ENCODE measurements at regions not wholly inside any gene's neighbourhood (a gene's known extent, or its start where the extent isn't known, plus 50 kb on each side); places are given as distances from the start of the nearest gene placed in this dataset.
"Not testable (repeated sequence)": the region's sequence is repeated elsewhere in the genome, so short reads cannot be mapped to it uniquely, and the experiment has no call there.

DNA sequence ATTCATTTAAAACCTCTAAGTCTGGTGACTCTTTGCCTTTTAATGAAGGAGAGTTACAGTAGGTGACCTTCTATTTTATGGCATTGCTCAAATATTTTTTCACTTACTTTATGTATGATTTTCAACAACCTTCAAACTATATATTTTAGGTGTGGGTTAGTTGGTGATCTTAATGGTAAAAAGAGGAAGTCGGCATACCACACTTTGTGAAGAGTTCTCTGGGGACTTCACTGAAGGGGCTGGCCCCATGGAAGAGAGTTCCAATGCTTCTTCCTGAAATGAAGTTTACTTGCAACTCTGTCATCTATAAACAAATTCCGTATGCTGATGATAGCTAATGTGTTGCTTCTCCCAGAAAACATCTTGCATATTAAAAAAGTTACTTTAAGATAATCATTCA is 647.0 kb upstream of the SGO1 start:
- no peak for DNase-seq (ENCODE audit: low read depth in 2 of 2)
- Histone ChIP-seq H2AFZ (ENCODE audit: low read length) (no peak overlapping the region), H3K27ac (ENCODE audit: insufficient read depth, low read length) (no peak overlapping the region), H3K4me1 (ENCODE audit: control insufficient read depth, extremely low read depth, insufficient read depth, low read length) (no peaks in the 10 kb centered on the region), H3K79me2 (ENCODE audit: control insufficient read depth, insufficient read depth, low read length) (no peaks in the 10 kb centered on the region), H3K9me3 (ENCODE audit: control insufficient read depth, insufficient read depth, low read depth, low read length) (no peaks in the 10 kb centered on the region), H3K27me3 (ENCODE audit: control insufficient read depth, insufficient read depth, low read length) (no peaks in the 10 kb centered on the region), H3K4me2 (ENCODE audit: extremely low read depth, insufficient read depth, low read length) (no peak overlapping the region), H4K20me1 (ENCODE audit: control insufficient read depth, extremely low read depth, insufficient read depth, low read length) (no peaks in the 10 kb centered on the region), H3K36me3 (ENCODE audit: control insufficient read depth, insufficient read depth, low read length) (no peaks in the 10 kb centered on the region), H3K9ac (ENCODE audit: insufficient read depth, low read length) (no peak overlapping the region), H3K4me3 (replicated peaks in 1 of 4; ENCODE audit: control extremely low read depth in 1 of 4, insufficient read depth in 1 of 4, low read depth in 3 of 4, low read length in 4 of 4) (no peak overlapping the region)
- TF ChIP-seq, protein P1, sequence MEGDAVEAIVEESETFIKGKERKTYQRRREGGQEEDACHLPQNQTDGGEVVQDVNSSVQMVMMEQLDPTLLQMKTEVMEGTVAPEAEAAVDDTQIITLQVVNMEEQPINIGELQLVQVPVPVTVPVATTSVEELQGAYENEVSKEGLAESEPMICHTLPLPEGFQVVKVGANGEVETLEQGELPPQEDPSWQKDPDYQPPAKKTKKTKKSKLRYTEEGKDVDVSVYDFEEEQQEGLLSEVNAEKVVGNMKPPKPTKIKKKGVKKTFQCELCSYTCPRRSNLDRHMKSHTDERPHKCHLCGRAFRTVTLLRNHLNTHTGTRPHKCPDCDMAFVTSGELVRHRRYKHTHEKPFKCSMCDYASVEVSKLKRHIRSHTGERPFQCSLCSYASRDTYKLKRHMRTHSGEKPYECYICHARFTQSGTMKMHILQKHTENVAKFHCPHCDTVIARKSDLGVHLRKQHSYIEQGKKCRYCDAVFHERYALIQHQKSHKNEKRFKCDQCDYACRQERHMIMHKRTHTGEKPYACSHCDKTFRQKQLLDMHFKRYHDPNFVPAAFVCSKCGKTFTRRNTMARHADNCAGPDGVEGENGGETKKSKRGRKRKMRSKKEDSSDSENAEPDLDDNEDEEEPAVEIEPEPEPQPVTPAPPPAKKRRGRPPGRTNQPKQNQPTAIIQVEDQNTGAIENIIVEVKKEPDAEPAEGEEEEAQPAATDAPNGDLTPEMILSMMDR (conservative IDR thresholded peaks at IDR 0.05 in 1 of 2, IDR thresholded peaks at IDR 0.05 in 1 of 2; ENCODE audit: low read depth in 1 of 2, low read length in 2 of 2), result no peak
- no peak for TF ChIP-seq EZH2 (IDR thresholded peaks at IDR 0.05; ENCODE audit: low read length, missing control alignments)

DNA sequence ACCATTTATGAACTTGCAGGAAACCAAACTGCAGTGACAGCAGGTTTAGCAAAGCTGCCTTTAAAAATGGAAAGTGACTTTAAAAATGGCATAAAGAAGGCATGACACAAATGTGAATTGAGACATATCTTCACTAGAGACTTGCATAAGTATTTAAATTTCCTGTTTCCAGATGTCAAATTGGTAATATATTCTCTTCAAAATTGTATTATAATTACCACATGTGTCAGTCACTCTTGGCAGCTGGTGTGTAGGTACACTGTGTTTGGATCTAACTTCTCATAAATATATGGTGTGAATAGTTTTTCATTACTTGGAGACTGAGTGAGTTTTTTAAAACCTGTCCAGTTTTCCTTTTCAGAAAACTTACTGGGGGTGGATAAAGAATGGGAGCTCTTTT is 636.2 kb upstream of the SGO1 start:
- Histone ChIP-seq H2AFZ (ENCODE audit: low read length) (no peak overlapping the region), H3K9ac (ENCODE audit: insufficient read depth, low read length) (no peak overlapping the region), H3K4me3 (replicated peaks in 1 of 4; ENCODE audit: control extremely low read depth in 1 of 4, insufficient read depth in 1 of 4, low read depth in 3 of 4, low read length in 4 of 4) (no peak overlapping the region), H4K20me1 (ENCODE audit: control insufficient read depth, extremely low read depth, insufficient read depth, low read length) (no peaks in the 10 kb centered on the region), H3K4me1 (ENCODE audit: control insufficient read depth, extremely low read depth, insufficient read depth, low read length) (no peaks in the 10 kb centered on the region), H3K27ac (ENCODE audit: insufficient read depth, low read length) (no peak overlapping the region), H3K27me3 (ENCODE audit: control insufficient read depth, insufficient read depth, low read length) (no peaks in the 10 kb centered on the region), H3K36me3 (ENCODE audit: control insufficient read depth, insufficient read depth, low read length) (no peaks in the 10 kb centered on the region), H3K4me2 (ENCODE audit: extremely low read depth, insufficient read depth, low read length) (no peak overlapping the region), H3K79me2 (ENCODE audit: control insufficient read depth, insufficient read depth, low read length) (no peaks in the 10 kb centered on the region), H3K9me3 (ENCODE audit: control insufficient read depth, insufficient read depth, low read depth, low read length) (no peaks in the 10 kb centered on the region)
- no peak for DNase-seq (ENCODE audit: low read depth in 2 of 2)
- TF ChIP-seq, protein P1 (conservative IDR thresholded peaks at IDR 0.05 in 1 of 2, IDR thresholded peaks at IDR 0.05 in 1 of 2; ENCODE audit: low read depth in 1 of 2, low read length in 2 of 2), result no peak
- no peak for TF ChIP-seq EZH2 (IDR thresholded peaks at IDR 0.05; ENCODE audit: low read length, missing control alignments)

DNA sequence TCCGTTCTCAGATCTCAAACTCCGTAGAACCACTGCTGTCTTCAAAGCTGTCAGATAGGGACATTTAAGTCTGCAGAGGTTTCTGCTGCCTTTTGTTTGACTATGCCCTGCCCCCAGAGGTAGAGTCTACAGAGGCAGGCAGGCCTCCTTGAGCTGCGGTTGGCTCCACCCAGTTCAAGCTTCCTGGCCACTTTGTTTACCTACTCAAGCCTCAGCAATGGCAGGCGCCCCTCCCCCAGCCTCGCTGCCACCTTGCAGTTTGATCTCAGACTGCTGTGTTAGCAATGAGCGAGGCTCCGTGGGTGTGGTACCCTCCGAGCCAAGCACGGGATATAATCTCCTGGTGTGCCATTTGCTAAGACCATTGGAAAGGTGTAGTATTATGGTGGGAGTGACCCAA is 634.9 kb upstream of the SGO1 start:
- H3K27me3 ChIP-seq (ENCODE audit: control insufficient read depth, insufficient read depth, low read length); H3K4me1 ChIP-seq (ENCODE audit: control insufficient read depth, extremely low read depth, insufficient read depth, low read length); H4K20me1 ChIP-seq (ENCODE audit: control insufficient read depth, extremely low read depth, insufficient read depth, low read length); H3K9ac ChIP-seq (ENCODE audit: insufficient read depth, low read length); H3K9me3 ChIP-seq (ENCODE audit: control insufficient read depth, insufficient read depth, low read depth, low read length); DNase-seq (ENCODE audit: low read depth in 2 of 2); H2AFZ ChIP-seq (ENCODE audit: low read length); H3K27ac ChIP-seq (ENCODE audit: insufficient read depth, low read length); H3K36me3 ChIP-seq (ENCODE audit: control insufficient read depth, insufficient read depth, low read length); H3K4me3 ChIP-seq (replicated peaks in 1 of 4; ENCODE audit: control extremely low read depth in 1 of 4, insufficient read depth in 1 of 4, low read depth in 3 of 4, low read length in 4 of 4); H3K79me2 ChIP-seq (ENCODE audit: control insufficient read depth, insufficient read depth, low read length); H3K4me2 ChIP-seq (ENCODE audit: extremely low read depth, insufficient read depth, low read length): not testable (repeated sequence)

DNA sequence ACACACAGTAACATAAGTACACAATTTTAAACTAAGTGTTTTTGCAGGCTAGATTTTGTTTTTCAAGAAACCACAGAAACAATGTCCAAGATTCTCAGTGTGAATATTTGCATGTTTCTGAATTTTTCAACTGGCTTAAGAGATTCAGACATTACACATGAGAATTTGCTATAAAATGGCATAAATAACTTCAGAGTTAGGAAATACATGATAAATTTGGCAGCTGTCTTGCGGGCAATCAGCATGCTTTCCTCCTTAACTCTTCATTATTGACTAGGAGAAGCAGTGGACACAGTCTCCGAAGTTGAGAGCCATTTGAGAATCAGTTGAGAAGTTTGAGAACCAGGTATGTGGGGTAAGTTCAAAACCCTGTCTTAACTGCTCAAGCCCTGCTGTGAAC is 625.6 kb upstream of the SGO1 start:
- no peak overlapping the region for H3K27ac ChIP-seq (ENCODE audit: insufficient read depth, low read length)
- H3K4me1 ChIP-seq (ENCODE audit: control insufficient read depth, extremely low read depth, insufficient read depth, low read length), result no peaks in the 10 kb centered on the region
- no peaks in the 10 kb centered on the region for H3K79me2 ChIP-seq (ENCODE audit: control insufficient read depth, insufficient read depth, low read length)
- no peaks in the 10 kb centered on the region for H4K20me1 ChIP-seq (ENCODE audit: control insufficient read depth, extremely low read depth, insufficient read depth, low read length)
- TF ChIP-seq, protein P1 (conservative IDR thresholded peaks at IDR 0.05 in 1 of 2, IDR thresholded peaks at IDR 0.05 in 1 of 2; ENCODE audit: low read depth in 1 of 2, low read length in 2 of 2), result no peak
- no peak for TF ChIP-seq EZH2 (IDR thresholded peaks at IDR 0.05; ENCODE audit: low read length, missing control alignments)
- H2AFZ ChIP-seq (ENCODE audit: low read length), result no peak overlapping the region
- H3K9me3 ChIP-seq (ENCODE audit: control insufficient read depth, insufficient read depth, low read depth, low read length), result no peaks in the 10 kb centered on the region
- no peak overlapping the region for H3K4me2 ChIP-seq (ENCODE audit: extremely low read depth, insufficient read depth, low read length)
- no peak overlapping the region for H3K4me3 ChIP-seq (replicated peaks in 1 of 4; ENCODE audit: control extremely low read depth in 1 of 4, insufficient read depth in 1 of 4, low read depth in 3 of 4, low read length in 4 of 4)
- no peak for DNase-seq (ENCODE audit: low read depth in 2 of 2)
- H3K36me3 ChIP-seq (ENCODE audit: control insufficient read depth, insufficient read depth, low read length), result no peaks in the 10 kb centered on the region
- H3K9ac ChIP-seq (ENCODE audit: insufficient read depth, low read length), result no peak overlapping the region
- H3K27me3 ChIP-seq (ENCODE audit: control insufficient read depth, insufficient read depth, low read length), result no peaks in the 10 kb centered on the region

All from fibroblast of lung (primary cell).